Natural killer cell (primary cell): ENCODE measurements at regions not wholly inside any gene's neighbourhood (a gene's known extent, or its start where the extent isn't known, plus 50 kb on each side); places are given as distances from the start of the nearest gene placed in this dataset.

Experiments
- ATAC-seq, 3 donors: fragments of 150-1000 bp in 2 of 3; fragments of 200-7000 bp in 1 of 3; cut with Tn5 transposase; 1 replicate in 1 of 3; 2 replicates in 2 of 3; pipeline ENCODE4 v1.10.0; 2021; ENCODE audit warnings: mild to moderate bottlenecking in 2 of 3, moderate library complexity in 2 of 3
- DNase-seq, 2 donors: peaks; one replicate each; pipeline versions ENCODE4 v3.0.0 to v3.0.0-alpha.2; 2013 to 2021; ENCODE audit warnings: mixed read lengths in 1 of 2
- H3K27ac ChIP-seq: one replicate; pipeline ENCODE4 v1.5.1; 2013; ENCODE audit warnings: mild to moderate bottlenecking, low read length
- H3K27me3 ChIP-seq: one replicate; pipeline ENCODE4 v1.6.1; 2013; ENCODE audit warnings: low read length; ENCODE audit not compliant: control insufficient read depth, insufficient read depth
- H3K36me3 ChIP-seq: one replicate; pipeline ENCODE4 v1.6.1; 2013; ENCODE audit warnings: low read length; ENCODE audit not compliant: control insufficient read depth, insufficient read depth
- H3K4me1 ChIP-seq: one replicate; pipeline ENCODE4 v1.6.1; 2013; ENCODE audit warnings: low read length; ENCODE audit not compliant: control insufficient read depth, insufficient read depth
- H3K4me3 ChIP-seq: one replicate; pipeline ENCODE4 v1.5.1; 2013; ENCODE audit warnings: low read length
- H3K9me3 ChIP-seq: one replicate; pipeline ENCODE4 v1.6.1; 2013; ENCODE audit warnings: low read length; ENCODE audit not compliant: control insufficient read depth, insufficient read depth
- H3K27ac Mint-ChIP-seq, 2 donors: one replicate each; pipeline ENCODE4 v1.8.0; 2022; ENCODE audit warnings: mild to moderate bottlenecking in 2 of 2, mixed read lengths in 2 of 2, moderate library complexity in 1 of 2
- H3K27me3 Mint-ChIP-seq, 2 donors: one replicate each; pipeline ENCODE4 v1.8.0; 2022; ENCODE audit warnings: low read depth in 2 of 2, mixed read lengths in 2 of 2
- H3K36me3 Mint-ChIP-seq: one replicate; pipeline ENCODE4 v1.8.0; 2022; ENCODE audit warnings: mixed read lengths
- H3K4me1 Mint-ChIP-seq, 2 donors: one replicate each; pipeline ENCODE4 v1.8.0; 2022; ENCODE audit warnings: mixed read lengths in 2 of 2
- H3K4me3 Mint-ChIP-seq: one replicate; pipeline ENCODE4 v1.8.0; 2022; ENCODE audit warnings: mild to moderate bottlenecking, moderate library complexity, mixed read lengths
- H3K9me3 Mint-ChIP-seq, 2 donors: one replicate each; pipeline ENCODE4 v1.8.0; 2022; ENCODE audit warnings: mixed read lengths in 2 of 2
- WGBS: methylation state at CpG from one replicate; pipeline ENCODE4 v1.1.7; 2013; ENCODE audit warnings: missing lambda C conversion rate; ENCODE audit not compliant: insufficient coverage; 5-methylcytosine and 5-hydroxymethylcytosine counted together
- intact Hi-C: fragments of 100-400 bp; cut with micrococcal nuclease; formaldehyde crosslinking; loops from one replicate; pipeline ENCODE4 v1.14.2; 2022
- TF ChIP-seq, protein P1 (sequence below): fragments of 200-600 bp; IDR thresholded peaks from one replicate; pipeline ENCODE4 v1.8.0; 2022; ENCODE audit warnings: antibody characterized with exemption

DNA sequence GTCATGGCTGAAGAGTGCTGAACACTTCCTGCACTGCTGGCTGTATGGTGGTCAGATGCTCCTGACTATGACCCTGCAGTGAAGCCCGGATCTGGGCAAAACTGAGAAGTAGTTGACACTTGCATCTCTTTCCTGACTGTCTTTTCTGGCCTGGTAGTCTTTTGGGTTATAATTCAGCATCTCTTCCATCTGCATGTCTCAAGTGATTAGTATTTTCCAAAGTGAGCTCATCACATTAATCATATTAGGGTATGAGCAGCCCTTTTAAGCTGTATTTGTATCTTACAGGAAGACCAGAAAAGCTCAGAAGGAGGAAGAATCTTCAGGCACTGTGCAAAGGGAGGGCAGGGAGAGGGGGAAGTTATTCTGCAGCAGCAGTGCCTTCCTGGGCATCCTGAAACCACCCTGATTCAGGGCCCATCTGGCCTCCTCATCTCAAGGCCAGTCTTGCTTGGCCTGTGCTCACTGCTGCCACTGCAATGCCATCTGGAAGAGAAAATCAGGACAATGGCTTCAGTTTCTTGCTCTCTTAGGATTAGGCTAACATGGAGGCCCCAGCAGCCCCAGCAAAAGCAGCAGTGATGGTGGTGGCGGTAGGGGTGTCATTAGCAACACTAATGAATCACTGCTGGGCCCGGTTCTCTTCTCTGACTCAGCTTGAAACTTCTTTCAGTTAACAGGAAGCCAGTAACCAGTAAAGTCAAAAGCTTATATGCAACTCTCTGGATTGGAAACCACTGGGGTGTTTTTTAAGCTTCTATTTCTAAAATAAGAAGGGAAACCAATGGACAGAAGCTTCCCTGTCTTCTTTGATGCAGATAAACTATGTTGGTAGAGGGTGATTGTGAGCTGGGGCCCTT is 63.3 kb upstream of the WDR26 start:
- peaks cover 0 to 5% of the 10 kb centered on the region in 2 donors for H3K9me3 Mint-ChIP-seq
- Histone ChIP-seq H3K36me3 (no peaks in the 10 kb centered on the region), H3K4me3 (no peak overlapping the region), H3K27ac (peak overlapping the region; percentile 71), H3K9me3 (no peaks in the 10 kb centered on the region), H3K27me3 (no peaks in the 10 kb centered on the region), H3K4me1 (peaks cover 21% of the 10 kb centered on the region)
- peak overlapping the region; percentile 89 to 90 for H3K27ac Mint-ChIP-seq
- WGBS: 6% methylated on average over 3 of the region's 3 CpGs
- DNase-seq: peak; percentile 48 to 50
- peak overlapping the region; percentile 65 for H3K4me3 Mint-ChIP-seq
- H3K4me1 Mint-ChIP-seq: peaks cover 21 to 31% of the 10 kb centered on the region in 2 donors
- TF ChIP-seq, protein P1, sequence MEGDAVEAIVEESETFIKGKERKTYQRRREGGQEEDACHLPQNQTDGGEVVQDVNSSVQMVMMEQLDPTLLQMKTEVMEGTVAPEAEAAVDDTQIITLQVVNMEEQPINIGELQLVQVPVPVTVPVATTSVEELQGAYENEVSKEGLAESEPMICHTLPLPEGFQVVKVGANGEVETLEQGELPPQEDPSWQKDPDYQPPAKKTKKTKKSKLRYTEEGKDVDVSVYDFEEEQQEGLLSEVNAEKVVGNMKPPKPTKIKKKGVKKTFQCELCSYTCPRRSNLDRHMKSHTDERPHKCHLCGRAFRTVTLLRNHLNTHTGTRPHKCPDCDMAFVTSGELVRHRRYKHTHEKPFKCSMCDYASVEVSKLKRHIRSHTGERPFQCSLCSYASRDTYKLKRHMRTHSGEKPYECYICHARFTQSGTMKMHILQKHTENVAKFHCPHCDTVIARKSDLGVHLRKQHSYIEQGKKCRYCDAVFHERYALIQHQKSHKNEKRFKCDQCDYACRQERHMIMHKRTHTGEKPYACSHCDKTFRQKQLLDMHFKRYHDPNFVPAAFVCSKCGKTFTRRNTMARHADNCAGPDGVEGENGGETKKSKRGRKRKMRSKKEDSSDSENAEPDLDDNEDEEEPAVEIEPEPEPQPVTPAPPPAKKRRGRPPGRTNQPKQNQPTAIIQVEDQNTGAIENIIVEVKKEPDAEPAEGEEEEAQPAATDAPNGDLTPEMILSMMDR: no peak
- ATAC-seq: peak; percentile 91 to 98 (median 98)
- H3K27me3 Mint-ChIP-seq: no peaks in the 10 kb centered on the region
- intact Hi-C loops: no loop called here
- no peaks in the 10 kb centered on the region for H3K36me3 Mint-ChIP-seq

DNA sequence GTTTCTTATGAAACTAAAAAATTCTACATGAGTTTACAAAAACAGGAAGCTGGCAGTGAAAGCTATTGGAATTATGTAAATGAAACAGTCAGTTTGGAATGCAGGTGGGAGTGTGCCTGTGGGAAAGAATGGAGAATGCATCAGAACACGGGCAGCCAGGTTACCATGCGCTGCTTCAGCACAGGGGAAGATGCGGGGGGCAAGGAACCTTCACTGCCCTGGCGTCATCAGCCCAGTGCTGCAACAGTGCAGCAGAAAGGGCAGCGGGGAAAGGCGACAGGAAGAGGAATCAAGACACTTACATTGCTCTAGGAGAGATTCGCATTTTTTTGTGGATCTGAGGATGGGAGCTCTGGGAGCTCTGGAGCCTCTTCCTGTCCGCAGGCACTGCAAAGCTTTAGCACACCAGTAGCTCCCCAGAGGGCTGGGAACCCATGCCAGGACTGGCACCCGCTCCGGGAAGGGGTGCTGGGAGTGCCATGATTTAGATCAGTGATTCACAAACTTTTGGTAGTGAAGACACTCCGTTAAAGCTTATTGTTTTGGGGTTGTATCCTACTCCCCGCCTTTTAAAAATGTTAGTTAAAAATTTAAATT is 64.1 kb upstream of the WDR26 start:
- H3K4me1 Mint-ChIP-seq: peaks cover 27 to 38% of the 10 kb centered on the region in 2 donors
- H3K36me3 Mint-ChIP-seq: no peaks in the 10 kb centered on the region
- peaks cover 0 to 5% of the 10 kb centered on the region in 2 donors for H3K9me3 Mint-ChIP-seq
- ATAC-seq (no peak), DNase-seq (peak in 1 of 2 donors; percentile 7)
- WGBS: 78% methylated on average over 12 of the region's 12 CpGs
- intact Hi-C loops: no loop called here
- peak overlapping the region; percentile 89 to 90 for H3K27ac Mint-ChIP-seq
- Histone ChIP-seq H3K9me3 (no peaks in the 10 kb centered on the region), H3K4me3 (no peak overlapping the region), H3K27ac (peak overlapping the region; percentile 71), H3K27me3 (no peaks in the 10 kb centered on the region), H3K4me1 (peaks cover 28% of the 10 kb centered on the region), H3K36me3 (no peaks in the 10 kb centered on the region)
- TF ChIP-seq, protein P1: no peak
- H3K27me3 Mint-ChIP-seq: no peaks in the 10 kb centered on the region
- peak overlapping the region; percentile 65 for H3K4me3 Mint-ChIP-seq

DNA sequence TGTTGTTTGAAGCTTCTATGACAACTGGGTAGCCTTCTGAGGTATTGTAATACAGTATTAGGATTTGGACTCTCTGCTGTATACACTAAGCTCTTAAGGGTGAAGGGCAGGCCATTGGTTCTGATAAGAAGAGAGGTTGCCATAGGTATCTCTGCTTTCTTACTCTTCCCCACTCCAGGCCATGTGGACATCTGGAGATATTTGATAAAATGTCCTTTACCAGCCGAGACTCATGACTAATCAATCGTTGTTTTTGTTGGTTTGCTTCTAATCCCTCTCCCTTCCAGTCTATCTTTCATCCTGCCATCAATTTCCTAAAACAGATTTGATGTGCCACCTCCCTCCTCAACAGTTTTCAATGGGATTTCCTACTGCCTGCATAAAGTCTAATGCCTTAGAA is 64.6 kb upstream of the WDR26 start:
- Mint-ChIP-seq H3K9me3 (peaks cover 0 to 5% of the 10 kb centered on the region in 2 donors), H3K4me3 (no peak overlapping the region), H3K27ac (peak overlapping the region in 1 of 2 donors; percentile 65), H3K4me1 (peaks cover 32 to 40% of the 10 kb centered on the region in 2 donors), H3K36me3 (no peaks in the 10 kb centered on the region), H3K27me3 (no peaks in the 10 kb centered on the region)
- H3K36me3 ChIP-seq: no peaks in the 10 kb centered on the region
- no peak overlapping the region for H3K4me3 ChIP-seq
- intact Hi-C loops: no loop called here
- no peak for ATAC-seq
- no peak overlapping the region for H3K27ac ChIP-seq
- no peak for DNase-seq
- H3K27me3 ChIP-seq: no peaks in the 10 kb centered on the region
- TF ChIP-seq, protein P1: no peak
- 79% methylated on average over 2 of the region's 2 CpGs for WGBS
- H3K9me3 ChIP-seq: no peaks in the 10 kb centered on the region
- peaks cover 30% of the 10 kb centered on the region for H3K4me1 ChIP-seq
